ENCODE measurements at regions not wholly inside any gene's neighbourhood (a gene's known extent, or its start where the extent isn't known, plus 50 kb on each side); places are given as distances from the start of the nearest gene placed in this dataset.

GRCh38 chr1:42033629-42034028 is 114.9 kb upstream of the HIVEP3 start:
- TF ChIP-seq, protein P1, sequence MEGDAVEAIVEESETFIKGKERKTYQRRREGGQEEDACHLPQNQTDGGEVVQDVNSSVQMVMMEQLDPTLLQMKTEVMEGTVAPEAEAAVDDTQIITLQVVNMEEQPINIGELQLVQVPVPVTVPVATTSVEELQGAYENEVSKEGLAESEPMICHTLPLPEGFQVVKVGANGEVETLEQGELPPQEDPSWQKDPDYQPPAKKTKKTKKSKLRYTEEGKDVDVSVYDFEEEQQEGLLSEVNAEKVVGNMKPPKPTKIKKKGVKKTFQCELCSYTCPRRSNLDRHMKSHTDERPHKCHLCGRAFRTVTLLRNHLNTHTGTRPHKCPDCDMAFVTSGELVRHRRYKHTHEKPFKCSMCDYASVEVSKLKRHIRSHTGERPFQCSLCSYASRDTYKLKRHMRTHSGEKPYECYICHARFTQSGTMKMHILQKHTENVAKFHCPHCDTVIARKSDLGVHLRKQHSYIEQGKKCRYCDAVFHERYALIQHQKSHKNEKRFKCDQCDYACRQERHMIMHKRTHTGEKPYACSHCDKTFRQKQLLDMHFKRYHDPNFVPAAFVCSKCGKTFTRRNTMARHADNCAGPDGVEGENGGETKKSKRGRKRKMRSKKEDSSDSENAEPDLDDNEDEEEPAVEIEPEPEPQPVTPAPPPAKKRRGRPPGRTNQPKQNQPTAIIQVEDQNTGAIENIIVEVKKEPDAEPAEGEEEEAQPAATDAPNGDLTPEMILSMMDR (IDR thresholded peaks at IDR 0.05) = no peak
- no peak for TF ChIP-seq POLR2A (IDR thresholded peaks at IDR 0.05)
